Epithelial cell of esophagus (primary cell): ENCODE measurements at regions not wholly inside any gene's neighbourhood (a gene's known extent, or its start where the extent isn't known, plus 50 kb on each side); places are given as distances from the start of the nearest gene placed in this dataset.
A peak's percentile ranks its signal among the peaks of the same experiment; 100 is the strongest.

Experiments used
- DNase-seq: peaks from one replicate; pipeline ENCODE4 v3.0.0; 2010; ENCODE audit warnings: low read depth
- H3K4me3 ChIP-seq: 2 replicates; pipeline ENCODE4 v1.5.1; 2011; ENCODE audit warnings: mild to moderate bottlenecking, low read length, control low read depth
- CTCF ChIP-seq: IDR thresholded peaks from 2 replicates; pipeline ENCODE4 v1.5.1; 2011; ENCODE audit warnings: low read depth, mild to moderate bottlenecking, low read length, control low read depth, inconsistent platforms; ENCODE audit not compliant: insufficient read depth; ENCODE audit errors: missing control alignments

GRCh38 chr5:57416278-57416994, 66.2 kb downstream of the ACTBL2 start:
- no peak for DNase-seq
- TF ChIP-seq CTCF, result no peak
- no peak overlapping the region for H3K4me3 ChIP-seq

GRCh38 chr5:57414857-57415256, 67.8 kb downstream of the ACTBL2 start:
- no peak overlapping the region for H3K4me3 ChIP-seq
- TF ChIP-seq CTCF, result no peak
- DNase-seq, result no peak

GRCh38 chr5:57414191-57414590, 68.4 kb downstream of the ACTBL2 start:
- H3K4me3 ChIP-seq, result no peak overlapping the region
- TF ChIP-seq CTCF, result no peak
- no peak for DNase-seq

GRCh38 chr5:57413145-57413544, 69.5 kb downstream of the ACTBL2 start:
- no peak for DNase-seq
- no peak for TF ChIP-seq CTCF
- no peak overlapping the region for H3K4me3 ChIP-seq

- TF ChIP-seq CTCF, result no peak
- DNase-seq, result no peak
- no peak overlapping the region for H3K4me3 ChIP-seq
Measured at GRCh38 chr5:57412680-57413079, 69.9 kb downstream of the ACTBL2 start.

GRCh38 chr5:57411982-57412381, 70.6 kb downstream of the ACTBL2 start:
- DNase-seq, result peak; percentile 38
- TF ChIP-seq CTCF, result no peak
- H3K4me3 ChIP-seq, result no peak overlapping the region
